ENCODE measurements at regions not wholly inside any gene's neighbourhood (a gene's known extent, or its start where the extent isn't known, plus 50 kb on each side); places are given as distances from the start of the nearest gene placed in this dataset.

DNA sequence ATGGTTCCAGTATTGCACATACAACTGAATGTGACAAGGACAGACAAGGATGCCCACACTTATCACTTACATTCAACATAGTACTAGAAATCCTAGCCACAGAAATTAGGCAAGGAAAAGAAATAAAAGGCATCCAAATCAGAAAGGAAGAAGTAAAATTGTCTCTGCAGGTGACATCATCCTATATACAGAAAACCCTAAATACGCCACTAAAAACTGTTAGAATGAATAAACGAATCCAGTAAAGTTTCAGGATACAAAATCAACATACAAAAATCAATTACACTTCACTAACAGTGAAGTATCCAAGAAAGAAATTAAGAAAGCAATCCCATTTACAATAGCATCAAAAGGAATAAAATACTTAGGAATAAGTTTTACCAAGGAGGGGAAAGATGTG is 66.1 kb downstream of the FAM217A start:
- peaks cover 6% of the 10 kb centered on the region for H3K4me1 Mint-ChIP-seq (ENCODE audit: low read depth, unreplicated experiment)
- DNase-seq, result no peak
- H3K4me1 ChIP-seq, result peaks cover 9% of the 10 kb centered on the region; the same call in 1 of the 2 replicates
- H3K27ac Mint-ChIP-seq (ENCODE audit: unreplicated experiment), result no peak overlapping the region
- peaks cover 7% of the 10 kb centered on the region for H3K36me3 Mint-ChIP-seq (ENCODE audit: insufficient read depth, unreplicated experiment)
- POLR2A ChIA-PET, result no interaction called here
- no peaks in the 10 kb centered on the region for H3K27me3 Mint-ChIP-seq (ENCODE audit: insufficient read depth, unreplicated experiment)
- H3K9me3 ChIP-seq, result no peaks in the 10 kb centered on the region
- no TSS peak for BruUV-seq (replicated peaks)
- CTCF ChIA-PET, result no interaction called here
- no peaks in the 10 kb centered on the region for H3K9me3 Mint-ChIP-seq (ENCODE audit: unreplicated experiment)
- intact Hi-C loops (cut with micrococcal nuclease; ENCODE audit: unreplicated experiment), result no loop called here
- no peaks in the 10 kb centered on the region for H3K27me3 ChIP-seq (replicated peaks; ENCODE audit: control insufficient read depth, insufficient read depth, low read length)
- TF ChIP-seq, protein P1, sequence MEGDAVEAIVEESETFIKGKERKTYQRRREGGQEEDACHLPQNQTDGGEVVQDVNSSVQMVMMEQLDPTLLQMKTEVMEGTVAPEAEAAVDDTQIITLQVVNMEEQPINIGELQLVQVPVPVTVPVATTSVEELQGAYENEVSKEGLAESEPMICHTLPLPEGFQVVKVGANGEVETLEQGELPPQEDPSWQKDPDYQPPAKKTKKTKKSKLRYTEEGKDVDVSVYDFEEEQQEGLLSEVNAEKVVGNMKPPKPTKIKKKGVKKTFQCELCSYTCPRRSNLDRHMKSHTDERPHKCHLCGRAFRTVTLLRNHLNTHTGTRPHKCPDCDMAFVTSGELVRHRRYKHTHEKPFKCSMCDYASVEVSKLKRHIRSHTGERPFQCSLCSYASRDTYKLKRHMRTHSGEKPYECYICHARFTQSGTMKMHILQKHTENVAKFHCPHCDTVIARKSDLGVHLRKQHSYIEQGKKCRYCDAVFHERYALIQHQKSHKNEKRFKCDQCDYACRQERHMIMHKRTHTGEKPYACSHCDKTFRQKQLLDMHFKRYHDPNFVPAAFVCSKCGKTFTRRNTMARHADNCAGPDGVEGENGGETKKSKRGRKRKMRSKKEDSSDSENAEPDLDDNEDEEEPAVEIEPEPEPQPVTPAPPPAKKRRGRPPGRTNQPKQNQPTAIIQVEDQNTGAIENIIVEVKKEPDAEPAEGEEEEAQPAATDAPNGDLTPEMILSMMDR (IDR thresholded peaks at IDR 0.05; ENCODE audit: insufficient read depth in 1 of 2, low read depth in 1 of 2, low read length in 1 of 2, severe bottlenecking in 1 of 2, unreplicated experiment in 1 of 2), result no peak
- no peak overlapping the region for H3K4me3 Mint-ChIP-seq (ENCODE audit: unreplicated experiment)
- no peaks in the 10 kb centered on the region for H3K36me3 ChIP-seq (ENCODE audit: control insufficient read depth, insufficient read depth, low read length)
- H3K4me3 ChIP-seq (ENCODE audit: low read depth, low read length), result no peak overlapping the region

DNA sequence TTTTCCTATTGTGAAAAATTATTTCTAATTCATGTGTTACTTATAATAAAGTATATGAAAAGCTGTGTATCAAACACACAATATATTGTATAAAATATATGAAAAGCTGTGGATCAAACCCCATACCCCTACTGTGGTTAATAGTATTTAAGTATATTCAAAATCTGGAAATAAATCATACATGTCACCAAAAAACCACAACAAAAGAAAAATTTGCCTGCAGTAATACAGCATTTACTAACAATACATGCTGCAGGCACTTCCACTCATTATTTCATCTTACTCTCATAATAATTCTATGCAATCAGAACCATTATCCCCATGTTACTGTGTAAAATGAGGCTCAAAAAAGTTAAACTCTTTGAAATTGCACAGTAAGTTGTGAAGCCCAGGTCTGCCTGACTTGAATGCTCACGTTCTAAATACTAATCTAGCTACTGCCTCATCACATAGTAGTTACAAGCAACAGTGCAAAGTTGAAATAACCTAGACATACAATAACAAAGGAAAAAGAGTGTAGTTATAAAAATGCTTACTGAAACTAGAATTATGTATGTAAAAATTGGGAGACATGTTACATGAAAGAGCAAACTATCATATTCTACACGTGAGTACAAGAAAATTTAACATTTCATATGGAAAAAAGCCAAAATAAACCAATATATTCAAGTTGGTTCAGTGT is 61.7 kb downstream of the FAM217A start:
- Mint-ChIP-seq H3K27ac (ENCODE audit: unreplicated experiment) (peak overlapping the region; percentile 94), H3K9me3 (ENCODE audit: unreplicated experiment) (no peaks in the 10 kb centered on the region), H3K4me3 (ENCODE audit: unreplicated experiment) (peak overlapping the region; percentile 91), H3K36me3 (ENCODE audit: insufficient read depth, unreplicated experiment) (peaks cover 28% of the 10 kb centered on the region), H3K27me3 (ENCODE audit: insufficient read depth, unreplicated experiment) (no peaks in the 10 kb centered on the region), H3K4me1 (ENCODE audit: low read depth, unreplicated experiment) (peaks cover 7% of the 10 kb centered on the region)
- no peaks in the 10 kb centered on the region for H3K36me3 ChIP-seq (ENCODE audit: control insufficient read depth, insufficient read depth, low read length)
- CTCF ChIA-PET, result interaction anchor here (1.7 kb wide), 1 partner anchor 9 kb away, joined by 6 read pairs; no protein-coding TSS in a partner anchor
- no peaks in the 10 kb centered on the region for H3K27me3 ChIP-seq (replicated peaks; ENCODE audit: control insufficient read depth, insufficient read depth, low read length)
- BruUV-seq (replicated peaks), result no TSS peak
- peaks cover 11% of the 10 kb centered on the region for H3K4me1 ChIP-seq
- H3K4me3 ChIP-seq (ENCODE audit: low read depth, low read length), result peak overlapping the region; percentile 73
- intact Hi-C loops (cut with micrococcal nuclease; ENCODE audit: unreplicated experiment), result no loop called here
- DNase-seq, result no peak
- POLR2A ChIA-PET, result no interaction called here
- TF ChIP-seq, protein P1 (IDR thresholded peaks at IDR 0.05; ENCODE audit: insufficient read depth in 1 of 2, low read depth in 1 of 2, low read length in 1 of 2, severe bottlenecking in 1 of 2, unreplicated experiment in 1 of 2), result no peak
- no peaks in the 10 kb centered on the region for H3K9me3 ChIP-seq

DNA sequence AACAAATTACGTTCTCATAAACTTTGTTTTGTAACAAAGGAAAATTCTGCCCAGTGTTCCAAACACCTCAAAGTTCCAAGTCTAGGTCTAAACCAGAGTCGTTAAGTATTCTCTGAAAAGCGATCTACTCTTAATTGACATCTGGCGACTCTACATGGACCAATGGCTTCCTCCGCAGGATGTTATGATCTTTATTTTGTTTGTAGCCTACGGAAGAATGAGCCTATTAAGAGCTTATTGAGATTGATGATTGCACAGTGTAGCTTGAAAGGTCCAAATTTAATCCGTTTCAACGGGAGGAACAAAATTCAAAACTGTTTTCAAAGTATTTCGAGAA is 61.1 kb downstream of the FAM217A start:
- no peaks in the 10 kb centered on the region for H3K9me3 ChIP-seq
- intact Hi-C loops (cut with micrococcal nuclease; ENCODE audit: unreplicated experiment), result no loop called here
- POLR2A ChIA-PET, result interaction anchor here (1.2 kb wide), 1 partner anchor 118 kb away, joined by 3 read pairs; the partner anchor contains the start of gene ECI2
- H3K27me3 ChIP-seq (replicated peaks; ENCODE audit: control insufficient read depth, insufficient read depth, low read length), result no peaks in the 10 kb centered on the region
- CTCF ChIA-PET, result interaction anchor here (0.6 to 1.7 kb wide), 2 partner anchors 9 to 40 kb away, joined by 3 to 6 read pairs; no protein-coding TSS in a partner anchor
- Mint-ChIP-seq H3K27me3 (ENCODE audit: insufficient read depth, unreplicated experiment) (no peaks in the 10 kb centered on the region), H3K27ac (ENCODE audit: unreplicated experiment) (peak overlapping the region; percentile 94), H3K36me3 (ENCODE audit: insufficient read depth, unreplicated experiment) (peaks cover 28% of the 10 kb centered on the region), H3K4me1 (ENCODE audit: low read depth, unreplicated experiment) (peaks cover 7% of the 10 kb centered on the region), H3K9me3 (ENCODE audit: unreplicated experiment) (no peaks in the 10 kb centered on the region), H3K4me3 (ENCODE audit: unreplicated experiment) (peak overlapping the region; percentile 91)
- DNase-seq, result no peak
- H3K36me3 ChIP-seq (ENCODE audit: control insufficient read depth, insufficient read depth, low read length), result no peaks in the 10 kb centered on the region
- H3K4me1 ChIP-seq, result peaks cover 14% of the 10 kb centered on the region
- TF ChIP-seq, protein P1 (IDR thresholded peaks at IDR 0.05; ENCODE audit: insufficient read depth in 1 of 2, low read depth in 1 of 2, low read length in 1 of 2, severe bottlenecking in 1 of 2, unreplicated experiment in 1 of 2), result no peak
- peak overlapping the region; percentile 73 for H3K4me3 ChIP-seq (ENCODE audit: low read depth, low read length)
- BruUV-seq (replicated peaks), result no TSS peak

All from Caco-2 (cell line).